GM18951 (cell line): ENCODE measurements at regions not wholly inside any gene's neighbourhood (a gene's known extent, or its start where the extent isn't known, plus 50 kb on each side); places are given as distances from the start of the nearest gene placed in this dataset.

Source experiments
- POLR2A ChIP-seq: IDR thresholded peaks from 4 replicates; pipeline ENCODE4 v1.6.1; 2011; ENCODE audit warnings: mild to moderate bottlenecking; ENCODE audit not compliant: insufficient read length, insufficient read depth; ENCODE audit errors: extremely low read depth
- in situ Hi-C: fragments of 300-500 bp; cut with MboI; formaldehyde crosslinking; loops from one replicate; pipeline ENCODE4 v1.12.0; 2022; ENCODE audit warnings: low sequenced_read_pairs, mixed read lengths, inconsistent platforms; ENCODE audit not compliant: unreplicated experiment

DNA sequence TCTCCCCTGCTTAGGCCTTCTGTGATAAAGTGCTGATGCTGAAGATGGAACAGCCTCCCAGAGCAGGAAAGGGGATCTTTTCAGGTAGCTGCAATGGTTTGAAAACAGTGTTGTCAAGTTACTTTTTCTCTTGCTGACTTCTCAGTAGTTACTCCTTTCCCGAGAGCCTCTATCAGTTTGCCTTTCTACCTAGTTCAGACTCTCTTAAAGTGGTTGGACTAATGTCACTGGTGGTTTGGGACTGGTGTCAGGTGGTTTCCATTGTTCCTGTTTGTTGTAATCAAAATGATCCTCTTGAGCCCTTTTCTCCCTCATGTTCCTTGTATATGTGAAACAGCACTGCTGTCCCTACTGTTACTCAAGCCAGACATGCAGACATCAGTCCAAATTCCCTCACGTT, 91.4 kb downstream of the FAM217A start:
- no peak for TF ChIP-seq POLR2A
- in situ Hi-C loops, result no loop called here

DNA sequence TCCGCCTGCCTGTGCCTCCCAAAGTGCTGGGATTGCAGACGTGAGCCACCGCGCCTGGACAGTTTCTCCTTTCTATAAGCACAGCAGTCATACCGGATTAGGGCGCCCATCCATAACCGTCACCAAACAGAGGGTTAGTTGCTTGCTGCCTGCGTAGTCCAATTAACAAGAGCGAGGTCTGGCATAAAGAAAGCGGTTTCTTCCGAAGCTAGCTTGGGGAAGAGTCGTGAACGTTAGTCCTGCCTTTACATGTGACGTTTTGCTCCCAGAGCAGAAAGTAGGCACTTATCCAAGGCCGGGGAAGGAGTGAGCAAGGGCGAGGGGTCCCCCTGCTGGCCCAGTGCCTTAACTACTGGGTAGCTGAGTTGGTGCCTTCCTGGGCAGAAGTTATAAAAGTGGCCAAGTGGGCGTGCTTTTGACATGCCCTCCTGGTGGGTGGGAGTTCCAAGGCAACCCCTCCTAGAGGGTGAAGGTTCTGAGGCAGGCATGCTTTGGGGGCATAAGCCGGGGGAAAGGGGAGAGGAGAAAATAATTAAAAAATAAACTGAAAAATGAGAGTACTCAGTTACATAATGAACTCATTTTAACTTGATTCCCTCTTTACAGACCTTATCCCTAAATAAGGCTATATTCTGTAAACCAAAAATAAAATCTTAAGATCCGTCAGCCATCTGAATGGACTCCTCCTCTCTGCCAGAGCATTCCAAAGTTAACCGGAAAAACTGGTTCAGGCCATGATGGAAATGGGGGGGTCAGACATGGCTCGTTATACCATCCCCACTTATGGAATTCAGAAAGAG, 88.0 kb downstream of the FAM217A start:
- TF ChIP-seq POLR2A, result no peak
- in situ Hi-C loops, result no loop called here

DNA sequence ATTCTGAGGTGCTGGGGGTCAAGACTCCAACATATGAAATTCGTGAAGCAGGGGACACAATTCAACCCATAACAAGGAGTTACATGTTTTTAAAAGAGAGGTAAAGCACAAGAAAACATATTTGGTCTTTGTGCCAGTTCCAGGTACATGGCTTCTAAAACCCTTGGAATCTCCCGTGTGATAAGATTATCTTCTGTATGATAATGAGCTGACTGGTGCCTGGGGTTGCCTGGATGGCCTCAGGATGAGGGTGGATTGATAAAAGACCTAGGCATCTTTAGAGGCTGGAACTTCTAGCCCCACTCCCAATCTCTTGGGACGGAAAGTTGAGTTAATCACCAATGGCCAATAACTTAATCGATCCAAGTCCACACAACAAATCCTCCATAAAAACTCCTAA, 87.0 kb downstream of the FAM217A start:
- in situ Hi-C loops, result no loop called here

DNA sequence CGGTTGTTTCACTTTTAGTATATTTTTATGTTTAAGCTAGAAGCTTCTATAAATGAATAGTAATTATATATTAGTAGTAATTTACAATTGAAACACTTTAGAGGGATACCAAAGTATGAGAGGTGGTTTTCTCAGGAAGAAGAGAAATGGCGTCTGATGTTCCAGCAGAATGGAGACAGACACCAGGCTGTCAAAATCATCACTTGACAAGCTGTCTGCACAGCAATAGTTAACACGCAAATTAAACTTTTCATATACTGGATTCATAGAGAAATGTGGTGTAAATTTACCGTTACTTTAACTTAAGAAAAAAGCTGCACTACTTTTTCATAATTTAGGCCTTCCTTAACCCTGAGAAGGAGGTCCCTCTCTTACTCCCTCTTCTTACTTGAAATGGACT, 82.6 kb downstream of the FAM217A start:
- TF ChIP-seq POLR2A, result no peak
- in situ Hi-C loops, result no loop called here

More for the DNA sequence above, 87.0 kb downstream of the FAM217A start:
- TF ChIP-seq POLR2A, result no peak

DNA sequence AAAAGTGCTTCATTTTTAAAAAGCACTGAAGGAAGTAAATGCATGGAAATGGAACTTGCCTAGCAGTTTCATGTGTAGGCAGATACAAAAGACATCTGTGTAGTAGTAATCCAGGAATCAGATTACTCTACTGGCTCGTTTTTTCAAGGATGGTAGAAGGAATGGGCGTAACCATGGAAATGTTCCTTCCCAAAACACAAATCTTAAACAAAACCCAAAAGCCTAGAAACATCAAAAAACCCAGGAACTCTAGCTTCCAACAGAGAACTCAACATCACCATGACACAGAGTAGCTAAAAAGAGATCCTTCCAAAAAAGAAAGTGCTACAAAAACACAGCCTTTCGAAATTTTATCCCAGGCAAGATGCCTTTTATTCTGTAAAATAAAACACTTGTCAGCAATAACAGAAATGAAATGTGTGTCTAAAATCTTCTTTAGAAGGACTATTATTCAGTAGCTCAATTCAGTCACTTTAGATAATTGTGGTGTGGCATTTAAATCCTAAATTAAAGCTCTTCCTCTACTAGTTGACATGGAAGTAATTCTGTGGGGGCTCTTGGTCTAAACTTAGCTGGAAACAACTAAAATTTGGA, 81.7 kb downstream of the FAM217A start:
- TF ChIP-seq POLR2A, result no peak
- in situ Hi-C loops, result no loop called here

DNA sequence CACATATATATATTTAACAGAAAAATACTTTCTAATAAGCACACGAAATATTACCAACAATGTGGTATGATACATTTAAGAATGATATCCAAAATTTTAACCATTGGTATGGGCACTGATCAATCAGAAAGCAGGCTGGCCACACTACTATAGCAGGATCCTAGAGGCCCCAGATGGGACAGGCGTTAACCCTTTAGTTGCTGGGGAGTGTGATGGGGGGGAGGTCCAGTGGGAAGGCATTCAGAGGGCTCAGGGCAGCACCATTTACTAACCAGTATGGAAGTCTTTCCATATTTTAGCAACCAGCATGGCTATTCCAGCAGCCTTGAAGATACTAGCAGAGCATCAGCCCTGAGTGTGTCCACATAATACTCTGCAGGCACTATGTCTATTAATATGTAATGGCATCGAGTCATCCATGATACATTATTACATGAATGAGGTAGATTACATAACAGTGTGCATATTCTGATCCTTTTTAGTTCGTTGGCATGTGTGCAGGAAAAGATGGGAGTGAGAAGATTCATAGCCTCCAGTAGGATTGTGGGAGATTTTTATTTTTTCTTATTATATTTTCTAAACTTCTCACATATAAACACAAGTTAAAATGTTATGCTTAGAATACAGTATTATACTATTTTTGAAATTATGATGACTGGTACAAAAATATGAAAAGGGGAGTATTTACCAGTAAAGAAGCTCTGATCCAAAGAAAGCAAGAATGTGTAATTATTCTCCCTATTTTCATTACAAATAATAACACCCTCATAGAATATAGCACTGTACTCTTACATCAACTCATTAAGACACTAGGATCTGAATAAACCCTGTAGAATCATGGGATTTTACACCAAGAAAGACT, 78.9 kb downstream of the FAM217A start:
- no peak for TF ChIP-seq POLR2A
- in situ Hi-C loops, result no loop called here

DNA sequence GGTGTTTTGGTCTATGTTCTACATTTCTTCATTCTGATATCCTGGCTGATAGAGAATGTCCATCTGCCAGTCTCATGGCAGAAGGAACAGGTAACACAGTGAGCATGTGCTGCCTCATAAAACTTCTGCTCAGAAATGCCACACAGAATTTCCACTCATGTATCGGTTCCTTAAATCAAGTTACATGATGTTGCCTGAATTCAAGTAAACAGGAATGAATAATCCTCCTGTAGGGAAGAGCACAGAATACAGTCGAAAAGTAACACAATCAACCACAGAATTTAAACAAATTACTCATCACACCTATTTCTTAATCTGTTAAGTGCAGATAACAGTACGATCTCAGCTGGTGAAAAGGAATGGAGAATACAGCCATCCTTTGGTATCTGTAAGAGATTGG, 74.7 kb downstream of the FAM217A start:
- in situ Hi-C loops, result no loop called here

DNA sequence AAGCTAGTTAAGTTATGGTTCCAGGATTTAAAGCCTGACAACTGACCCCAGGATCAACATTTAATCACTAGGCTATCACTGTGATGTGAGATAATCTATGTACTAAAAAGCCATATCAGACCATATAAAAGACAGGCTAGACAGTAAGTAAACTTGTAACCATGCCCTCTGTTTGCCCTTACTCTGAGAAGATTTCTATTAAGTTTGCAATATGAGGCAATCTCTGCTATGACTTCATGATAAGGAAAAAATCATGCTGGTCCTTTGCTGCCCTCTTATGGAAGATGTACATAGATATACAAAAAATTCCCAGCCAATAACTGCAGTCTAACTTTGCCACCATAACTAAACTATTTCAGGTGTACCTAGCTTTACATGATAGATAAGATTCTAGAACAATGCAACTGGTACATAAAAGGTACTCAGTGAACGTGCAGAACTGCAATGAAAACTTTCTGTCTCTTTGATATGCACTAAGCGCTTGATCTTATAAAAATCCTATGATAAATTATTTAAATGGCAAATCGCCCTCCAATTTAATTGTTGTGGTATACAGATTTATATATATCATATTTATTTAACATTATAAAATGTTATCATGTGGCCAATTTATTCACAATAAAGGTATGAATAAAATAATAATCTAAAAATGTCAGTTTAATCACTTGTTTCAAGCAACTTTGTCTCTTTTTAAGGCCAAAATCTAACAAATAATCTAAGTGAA, 70.5 kb downstream of the FAM217A start:
- in situ Hi-C loops, result no loop called here
- TF ChIP-seq POLR2A, result no peak

More for the DNA sequence above, 74.7 kb downstream of the FAM217A start:
- TF ChIP-seq POLR2A, result no peak

DNA sequence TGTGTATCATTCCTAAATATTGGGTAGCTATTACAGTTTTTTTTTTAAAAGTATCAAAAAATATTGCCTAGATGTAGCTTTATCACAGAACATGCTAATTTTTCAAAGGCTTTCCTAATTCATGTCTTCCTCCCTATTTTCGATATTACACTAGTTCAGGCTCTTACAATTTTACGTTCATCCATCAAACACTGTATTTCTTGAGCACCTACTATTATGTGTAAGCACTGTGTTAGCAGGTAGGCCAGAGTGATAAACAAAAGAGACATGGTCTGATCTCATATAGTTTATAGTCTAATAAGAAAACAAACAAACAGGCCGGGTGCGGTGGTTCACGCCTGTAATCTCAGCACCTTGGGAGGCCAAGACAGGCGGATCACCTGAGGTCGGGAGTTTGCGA, 69.5 kb downstream of the FAM217A start:
- no peak for TF ChIP-seq POLR2A
- in situ Hi-C loops, result no loop called here

DNA sequence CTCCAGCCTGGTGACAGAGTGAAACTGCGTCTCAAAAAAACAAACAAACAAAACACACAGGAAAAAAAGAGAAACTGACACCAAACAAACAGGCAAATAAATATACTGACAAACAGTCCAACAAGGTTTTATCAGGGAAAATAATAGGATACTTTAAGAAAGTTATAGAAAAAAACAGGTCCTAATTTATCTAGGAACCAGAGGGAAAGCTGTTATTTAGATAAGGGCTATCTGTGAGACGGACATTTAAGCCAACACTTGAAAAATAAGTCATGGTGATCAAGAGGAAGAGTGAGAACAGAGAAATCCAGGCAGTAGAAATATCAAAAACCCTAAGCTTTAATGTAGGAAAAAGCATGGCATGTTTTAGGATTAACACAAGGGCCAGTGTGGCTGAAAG, 68.9 kb downstream of the FAM217A start:
- in situ Hi-C loops, result no loop called here
- TF ChIP-seq POLR2A, result no peak

DNA sequence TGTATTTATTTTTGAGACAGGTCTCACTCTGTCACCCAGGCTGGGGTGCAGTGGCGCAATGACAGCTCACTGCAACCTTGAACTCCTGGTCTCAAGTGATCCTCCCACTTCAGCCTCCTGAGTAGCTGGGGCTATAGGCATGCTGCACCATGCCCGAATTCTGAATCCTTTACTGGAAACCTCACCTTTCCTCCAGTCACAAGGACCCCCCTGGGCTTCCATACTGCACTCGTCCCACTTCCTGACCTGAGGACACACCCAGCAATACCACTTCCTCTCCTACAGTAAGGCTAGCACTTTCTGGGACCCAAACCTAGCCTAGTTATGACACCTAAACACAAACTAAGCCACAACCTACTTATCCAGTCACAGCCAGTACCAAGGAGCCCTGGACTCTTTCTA, 68.2 kb downstream of the FAM217A start:
- in situ Hi-C loops, result no loop called here
- TF ChIP-seq POLR2A, result no peak

DNA sequence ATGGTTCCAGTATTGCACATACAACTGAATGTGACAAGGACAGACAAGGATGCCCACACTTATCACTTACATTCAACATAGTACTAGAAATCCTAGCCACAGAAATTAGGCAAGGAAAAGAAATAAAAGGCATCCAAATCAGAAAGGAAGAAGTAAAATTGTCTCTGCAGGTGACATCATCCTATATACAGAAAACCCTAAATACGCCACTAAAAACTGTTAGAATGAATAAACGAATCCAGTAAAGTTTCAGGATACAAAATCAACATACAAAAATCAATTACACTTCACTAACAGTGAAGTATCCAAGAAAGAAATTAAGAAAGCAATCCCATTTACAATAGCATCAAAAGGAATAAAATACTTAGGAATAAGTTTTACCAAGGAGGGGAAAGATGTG, 66.1 kb downstream of the FAM217A start:
- no peak for TF ChIP-seq POLR2A
- in situ Hi-C loops, result no loop called here

DNA sequence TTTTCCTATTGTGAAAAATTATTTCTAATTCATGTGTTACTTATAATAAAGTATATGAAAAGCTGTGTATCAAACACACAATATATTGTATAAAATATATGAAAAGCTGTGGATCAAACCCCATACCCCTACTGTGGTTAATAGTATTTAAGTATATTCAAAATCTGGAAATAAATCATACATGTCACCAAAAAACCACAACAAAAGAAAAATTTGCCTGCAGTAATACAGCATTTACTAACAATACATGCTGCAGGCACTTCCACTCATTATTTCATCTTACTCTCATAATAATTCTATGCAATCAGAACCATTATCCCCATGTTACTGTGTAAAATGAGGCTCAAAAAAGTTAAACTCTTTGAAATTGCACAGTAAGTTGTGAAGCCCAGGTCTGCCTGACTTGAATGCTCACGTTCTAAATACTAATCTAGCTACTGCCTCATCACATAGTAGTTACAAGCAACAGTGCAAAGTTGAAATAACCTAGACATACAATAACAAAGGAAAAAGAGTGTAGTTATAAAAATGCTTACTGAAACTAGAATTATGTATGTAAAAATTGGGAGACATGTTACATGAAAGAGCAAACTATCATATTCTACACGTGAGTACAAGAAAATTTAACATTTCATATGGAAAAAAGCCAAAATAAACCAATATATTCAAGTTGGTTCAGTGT, 61.7 kb downstream of the FAM217A start:
- TF ChIP-seq POLR2A, result no peak
- in situ Hi-C loops, result no loop called here

DNA sequence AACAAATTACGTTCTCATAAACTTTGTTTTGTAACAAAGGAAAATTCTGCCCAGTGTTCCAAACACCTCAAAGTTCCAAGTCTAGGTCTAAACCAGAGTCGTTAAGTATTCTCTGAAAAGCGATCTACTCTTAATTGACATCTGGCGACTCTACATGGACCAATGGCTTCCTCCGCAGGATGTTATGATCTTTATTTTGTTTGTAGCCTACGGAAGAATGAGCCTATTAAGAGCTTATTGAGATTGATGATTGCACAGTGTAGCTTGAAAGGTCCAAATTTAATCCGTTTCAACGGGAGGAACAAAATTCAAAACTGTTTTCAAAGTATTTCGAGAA, 61.1 kb downstream of the FAM217A start:
- no peak for TF ChIP-seq POLR2A
- in situ Hi-C loops, result no loop called here
